ENCODE measurements at regions not wholly inside any gene's neighbourhood (a gene's known extent, or its start where the extent isn't known, plus 50 kb on each side); places are given as distances from the start of the nearest gene placed in this dataset.
A peak's percentile ranks its signal among the peaks of the same experiment; 100 is the strongest.

DNA sequence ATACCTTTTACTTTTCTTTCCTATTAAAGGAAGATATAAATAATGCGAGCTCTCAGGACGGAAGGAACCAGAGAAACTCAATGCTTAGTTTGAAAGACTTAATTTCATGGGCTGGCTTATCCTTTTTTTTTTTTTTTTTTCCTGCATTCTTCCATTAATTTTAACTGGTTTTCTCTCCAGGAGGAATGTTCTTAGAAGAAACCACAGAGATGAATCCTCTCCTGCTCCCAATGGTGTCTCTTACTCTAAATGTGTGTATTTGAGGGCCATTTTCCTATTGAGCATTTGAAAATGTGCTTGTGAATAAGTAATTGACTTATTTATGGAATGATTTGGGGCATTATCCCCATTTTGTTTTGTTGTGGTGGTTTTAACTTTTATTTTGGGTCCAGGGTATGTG, 494.9 kb downstream of the FOXO1 start:
- H3K27ac Mint-ChIP-seq (ENCODE audit: unreplicated experiment) = no peak overlapping the region
- no peaks in the 10 kb centered on the region for H3K9me3 Mint-ChIP-seq (ENCODE audit: unreplicated experiment)
- Histone ChIP-seq H3K36me3 (ENCODE audit: insufficient read depth, low read length) (no peaks in the 10 kb centered on the region), H3K9me3 (ENCODE audit: insufficient read depth, low read depth, low read length) (no peaks in the 10 kb centered on the region), H3K9ac (ENCODE audit: low read length) (no peak overlapping the region), H3K4me2 (ENCODE audit: low read length) (no peak overlapping the region), H3K4me3 (ENCODE audit: insufficient read depth, low read depth, low read length) (no peak overlapping the region), H3K27ac (ENCODE audit: low read depth, low read length) (no peak overlapping the region), H3K4me1 (ENCODE audit: insufficient read depth, low read length) (no peaks in the 10 kb centered on the region), H3K27me3 (ENCODE audit: insufficient read depth, low read length) (peaks cover 10% of the 10 kb centered on the region), H3K79me2 (ENCODE audit: insufficient read depth, low read length) (no peaks in the 10 kb centered on the region), H2AFZ (ENCODE audit: low read depth, low read length) (no peak overlapping the region), H4K20me1 (ENCODE audit: insufficient read depth, low read length) (no peaks in the 10 kb centered on the region)
- TF ChIP-seq, protein P1, sequence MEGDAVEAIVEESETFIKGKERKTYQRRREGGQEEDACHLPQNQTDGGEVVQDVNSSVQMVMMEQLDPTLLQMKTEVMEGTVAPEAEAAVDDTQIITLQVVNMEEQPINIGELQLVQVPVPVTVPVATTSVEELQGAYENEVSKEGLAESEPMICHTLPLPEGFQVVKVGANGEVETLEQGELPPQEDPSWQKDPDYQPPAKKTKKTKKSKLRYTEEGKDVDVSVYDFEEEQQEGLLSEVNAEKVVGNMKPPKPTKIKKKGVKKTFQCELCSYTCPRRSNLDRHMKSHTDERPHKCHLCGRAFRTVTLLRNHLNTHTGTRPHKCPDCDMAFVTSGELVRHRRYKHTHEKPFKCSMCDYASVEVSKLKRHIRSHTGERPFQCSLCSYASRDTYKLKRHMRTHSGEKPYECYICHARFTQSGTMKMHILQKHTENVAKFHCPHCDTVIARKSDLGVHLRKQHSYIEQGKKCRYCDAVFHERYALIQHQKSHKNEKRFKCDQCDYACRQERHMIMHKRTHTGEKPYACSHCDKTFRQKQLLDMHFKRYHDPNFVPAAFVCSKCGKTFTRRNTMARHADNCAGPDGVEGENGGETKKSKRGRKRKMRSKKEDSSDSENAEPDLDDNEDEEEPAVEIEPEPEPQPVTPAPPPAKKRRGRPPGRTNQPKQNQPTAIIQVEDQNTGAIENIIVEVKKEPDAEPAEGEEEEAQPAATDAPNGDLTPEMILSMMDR (IDR thresholded peaks at IDR 0.05; ENCODE audit: insufficient read depth, low read depth, low read length) = no peak
- TF ChIP-seq EZH2 (IDR thresholded peaks at IDR 0.05; ENCODE audit: insufficient read depth, low read length) = no peak
- no peak overlapping the region for H3K4me3 Mint-ChIP-seq (ENCODE audit: unreplicated experiment)
- H3K4me1 Mint-ChIP-seq (ENCODE audit: low read depth, unreplicated experiment) = peaks cover 16% of the 10 kb centered on the region
- DNase-seq (ENCODE audit: low read depth) = no peak
- no peak for FAIRE-seq
- no peaks in the 10 kb centered on the region for H3K36me3 Mint-ChIP-seq (ENCODE audit: low read depth, unreplicated experiment)
- H3K27me3 Mint-ChIP-seq (ENCODE audit: low read depth, unreplicated experiment) = peaks cover 19% of the 10 kb centered on the region

GRCh38 chr13:40172149-40172591, 494.3 kb downstream of the FOXO1 start:
- no peak for FAIRE-seq
- peaks cover 19% of the 10 kb centered on the region for H3K27me3 Mint-ChIP-seq (ENCODE audit: low read depth, unreplicated experiment)
- no peaks in the 10 kb centered on the region for H3K9me3 Mint-ChIP-seq (ENCODE audit: unreplicated experiment)

GRCh38 chr13:40172878-40173277, 493.6 kb downstream of the FOXO1 start:
- Mint-ChIP-seq H3K27me3 (ENCODE audit: low read depth, unreplicated experiment) (peaks cover 19% of the 10 kb centered on the region), H3K36me3 (ENCODE audit: low read depth, unreplicated experiment) (no peaks in the 10 kb centered on the region), H3K9me3 (ENCODE audit: unreplicated experiment) (no peaks in the 10 kb centered on the region), H3K4me3 (ENCODE audit: unreplicated experiment) (no peak overlapping the region), H3K27ac (ENCODE audit: unreplicated experiment) (no peak overlapping the region), H3K4me1 (ENCODE audit: low read depth, unreplicated experiment) (peaks cover 16% of the 10 kb centered on the region)
- Histone ChIP-seq H3K4me2 (ENCODE audit: low read length) (no peak overlapping the region), H3K27me3 (ENCODE audit: insufficient read depth, low read length) (peaks cover 10% of the 10 kb centered on the region), H3K9ac (ENCODE audit: low read length) (no peak overlapping the region), H3K9me3 (ENCODE audit: insufficient read depth, low read depth, low read length) (no peaks in the 10 kb centered on the region), H4K20me1 (ENCODE audit: insufficient read depth, low read length) (no peaks in the 10 kb centered on the region), H3K4me3 (ENCODE audit: insufficient read depth, low read depth, low read length) (no peak overlapping the region), H3K4me1 (ENCODE audit: insufficient read depth, low read length) (no peaks in the 10 kb centered on the region), H3K27ac (ENCODE audit: low read depth, low read length) (no peak overlapping the region), H3K36me3 (ENCODE audit: insufficient read depth, low read length) (no peaks in the 10 kb centered on the region), H3K79me2 (ENCODE audit: insufficient read depth, low read length) (no peaks in the 10 kb centered on the region), H2AFZ (ENCODE audit: low read depth, low read length) (no peak overlapping the region)
- FAIRE-seq (no peak), DNase-seq (ENCODE audit: low read depth) (no peak)
- no peak for TF ChIP-seq EZH2 (IDR thresholded peaks at IDR 0.05; ENCODE audit: insufficient read depth, low read length)
- TF ChIP-seq, protein P1 (IDR thresholded peaks at IDR 0.05; ENCODE audit: insufficient read depth, low read depth, low read length) = no peak

More at GRCh38 chr13:40172149-40172591, 494.3 kb downstream of the FOXO1 start:
- H4K20me1 ChIP-seq (ENCODE audit: insufficient read depth, low read length) = no peaks in the 10 kb centered on the region
- Mint-ChIP-seq H3K4me1 (ENCODE audit: low read depth, unreplicated experiment) (peaks cover 16% of the 10 kb centered on the region), H3K4me3 (ENCODE audit: unreplicated experiment) (no peak overlapping the region), H3K27ac (ENCODE audit: unreplicated experiment) (no peak overlapping the region), H3K36me3 (ENCODE audit: low read depth, unreplicated experiment) (no peaks in the 10 kb centered on the region)
- no peak overlapping the region for H3K9ac ChIP-seq (ENCODE audit: low read length)
- H3K79me2 ChIP-seq (ENCODE audit: insufficient read depth, low read length) = no peaks in the 10 kb centered on the region
- no peak overlapping the region for H3K4me3 ChIP-seq (ENCODE audit: insufficient read depth, low read depth, low read length)
- H3K27ac ChIP-seq (ENCODE audit: low read depth, low read length) = no peak overlapping the region
- peak overlapping the region; percentile 31 for H3K4me2 ChIP-seq (ENCODE audit: low read length)
- TF ChIP-seq, protein P1 (IDR thresholded peaks at IDR 0.05; ENCODE audit: insufficient read depth, low read depth, low read length) = no peak
- no peak for TF ChIP-seq EZH2 (IDR thresholded peaks at IDR 0.05; ENCODE audit: insufficient read depth, low read length)
- H3K9me3 ChIP-seq (ENCODE audit: insufficient read depth, low read depth, low read length) = no peaks in the 10 kb centered on the region
- no peaks in the 10 kb centered on the region for H3K36me3 ChIP-seq (ENCODE audit: insufficient read depth, low read length)
- no peaks in the 10 kb centered on the region for H3K4me1 ChIP-seq (ENCODE audit: insufficient read depth, low read length)
- DNase-seq (ENCODE audit: low read depth) = no peak
- peaks cover 10% of the 10 kb centered on the region for H3K27me3 ChIP-seq (ENCODE audit: insufficient read depth, low read length)
- H2AFZ ChIP-seq (ENCODE audit: low read depth, low read length) = peak overlapping the region; percentile 55

Data from astrocyte (in vitro differentiated cells and primary cell).